ENCODE measurements at regions not wholly inside any gene's neighbourhood (a gene's known extent, or its start where the extent isn't known, plus 50 kb on each side); places are given as distances from the start of the nearest gene placed in this dataset.

DNA sequence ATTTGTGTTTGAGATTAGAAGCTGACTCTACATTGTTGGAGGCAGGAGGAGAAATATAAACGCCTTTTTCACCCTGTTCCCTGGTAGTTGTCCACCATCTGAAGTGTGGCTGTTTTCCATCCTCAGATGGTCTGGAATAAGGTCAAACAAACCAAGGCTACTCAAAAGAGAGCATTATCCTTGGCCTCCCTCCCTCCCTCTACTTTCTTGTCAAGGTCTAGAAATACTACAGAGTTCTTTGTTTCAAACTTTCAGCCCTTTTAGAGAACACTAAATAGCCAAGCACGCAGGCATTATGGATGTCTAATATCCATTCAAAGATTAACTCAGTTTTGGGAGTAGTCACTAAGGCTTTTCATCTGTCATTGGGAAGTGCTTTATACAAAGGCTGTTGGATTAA, 215.8 kb upstream of the ITGA4 start:
- no peak for DNase-seq (ENCODE audit: low spot score)
- ATAC-seq: no peak

DNA sequence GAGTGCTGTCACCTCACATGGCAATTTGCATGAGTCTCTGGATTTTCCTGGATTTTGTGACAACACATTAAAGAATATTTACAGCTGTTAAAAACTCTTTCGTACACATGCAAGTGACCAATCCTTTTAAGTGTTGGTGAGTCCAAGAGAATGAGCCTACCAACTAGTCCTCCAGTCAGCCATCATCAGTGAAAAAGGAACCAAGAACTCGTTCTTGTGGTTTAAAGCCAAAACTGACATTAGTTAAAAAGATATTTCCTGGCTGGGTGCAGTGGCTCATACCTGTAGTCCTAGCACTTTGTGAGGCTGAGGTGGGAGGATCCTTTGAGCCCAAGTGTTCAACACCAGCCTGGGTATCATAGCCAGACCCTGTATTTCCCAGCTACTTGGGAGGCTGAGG, 215.4 kb upstream of the ITGA4 start:
- DNase-seq (ENCODE audit: low spot score) (no peak), ATAC-seq (no peak)

DNA sequence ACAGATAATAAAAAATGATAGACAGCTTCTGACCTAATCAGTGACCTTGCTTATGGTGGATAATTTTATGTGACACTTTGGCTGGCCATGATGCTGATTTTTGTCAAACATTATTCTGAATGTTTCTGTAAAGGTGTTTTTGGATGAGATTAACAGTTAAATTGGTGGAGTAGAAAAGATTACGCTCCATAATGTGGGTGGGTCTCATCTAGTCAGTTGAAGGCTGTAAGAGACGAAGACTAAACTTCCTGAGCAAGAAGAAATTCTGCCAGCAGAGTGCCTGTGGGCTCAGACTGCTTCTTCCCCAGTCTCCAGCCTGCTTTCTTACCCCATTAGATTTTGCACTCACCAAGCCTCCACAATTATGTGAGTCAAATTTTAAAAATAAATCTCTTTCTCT, 214.9 kb upstream of the ITGA4 start:
- DNase-seq (ENCODE audit: low spot score) (no peak), ATAC-seq (no peak)

DNA sequence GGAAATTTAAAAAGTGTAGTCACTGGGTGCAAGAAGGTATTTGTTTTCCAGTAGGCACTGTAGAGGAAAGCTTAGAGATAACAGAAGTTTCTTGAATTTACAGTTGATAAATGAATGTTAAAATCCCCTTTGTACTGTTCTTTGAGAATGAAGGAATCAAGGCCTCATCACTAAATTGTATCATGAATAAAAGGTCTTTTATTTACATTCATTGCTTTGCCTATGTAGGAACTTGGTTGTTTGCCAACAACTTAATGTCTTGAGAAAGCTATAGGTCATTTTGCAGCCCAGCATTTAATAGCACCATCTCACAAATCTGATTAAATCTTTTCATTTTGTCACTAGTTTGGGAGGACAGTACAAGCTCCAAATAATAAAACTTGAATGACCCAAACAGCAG, 213.9 kb upstream of the ITGA4 start:
- no peak for ATAC-seq
- DNase-seq (ENCODE audit: low spot score): no peak

DNA sequence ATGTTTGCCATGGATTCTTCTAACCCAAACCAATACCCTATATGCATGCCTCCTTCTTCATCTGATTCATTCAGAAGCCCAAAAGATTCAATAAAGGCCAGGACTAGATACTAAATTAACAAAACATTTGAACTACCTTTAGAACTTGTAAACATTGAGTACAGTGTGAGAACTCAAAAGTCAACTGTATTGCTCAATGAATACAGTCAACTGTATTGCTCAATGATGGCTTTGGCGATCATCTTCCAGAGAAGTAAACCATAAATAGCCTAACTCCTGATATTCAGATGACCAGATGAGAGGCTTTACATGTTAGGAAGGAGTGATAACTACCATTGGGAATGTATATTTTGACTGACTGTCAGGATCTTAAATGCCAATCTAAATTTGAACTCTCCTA, 206.5 kb upstream of the ITGA4 start:
- DNase-seq (ENCODE audit: low spot score) (no peak), ATAC-seq (peak; percentile 66)

DNA sequence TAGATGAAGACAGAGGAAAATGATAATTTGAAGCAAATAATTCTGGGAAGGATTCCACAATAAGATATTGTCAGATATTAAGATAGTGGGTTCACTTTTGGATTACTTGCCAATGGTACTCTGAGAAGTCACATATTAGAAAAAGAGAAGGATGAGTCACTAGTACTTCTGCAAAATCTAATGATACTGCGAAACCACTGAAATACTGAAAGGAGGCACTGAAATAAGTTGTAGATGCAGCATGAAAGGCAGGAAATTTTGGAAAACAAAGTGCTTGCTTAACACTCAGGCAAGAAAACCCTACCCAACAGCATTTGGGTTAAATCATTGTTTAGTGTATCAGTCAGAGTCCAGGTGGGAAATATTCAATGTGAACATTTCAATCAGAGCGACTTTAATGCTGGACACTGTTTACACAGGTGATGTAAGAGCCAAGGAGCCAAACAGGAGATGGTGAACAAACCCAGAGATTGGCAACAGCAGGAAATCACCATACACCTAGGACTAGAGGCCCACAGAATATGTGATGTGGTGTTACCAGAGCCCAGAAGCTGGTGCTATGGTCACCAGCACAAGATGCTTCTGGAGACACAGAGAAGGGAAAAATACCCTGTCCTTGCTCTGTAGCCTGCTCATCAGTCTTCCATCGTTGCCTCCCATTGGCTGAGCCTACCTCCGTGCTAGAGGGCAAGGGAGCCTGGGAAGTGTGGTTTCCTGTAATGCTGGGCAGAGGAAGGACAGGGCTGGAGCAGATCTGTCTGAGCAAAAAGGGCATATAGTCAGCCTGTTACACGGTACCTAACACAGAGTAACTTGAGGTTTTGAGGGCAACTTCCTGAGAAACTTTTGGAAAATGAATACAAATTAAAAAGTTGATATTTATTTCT, 204.7 kb upstream of the ITGA4 start:
- DNase-seq (ENCODE audit: low spot score) (no peak), ATAC-seq (no peak)

DNA sequence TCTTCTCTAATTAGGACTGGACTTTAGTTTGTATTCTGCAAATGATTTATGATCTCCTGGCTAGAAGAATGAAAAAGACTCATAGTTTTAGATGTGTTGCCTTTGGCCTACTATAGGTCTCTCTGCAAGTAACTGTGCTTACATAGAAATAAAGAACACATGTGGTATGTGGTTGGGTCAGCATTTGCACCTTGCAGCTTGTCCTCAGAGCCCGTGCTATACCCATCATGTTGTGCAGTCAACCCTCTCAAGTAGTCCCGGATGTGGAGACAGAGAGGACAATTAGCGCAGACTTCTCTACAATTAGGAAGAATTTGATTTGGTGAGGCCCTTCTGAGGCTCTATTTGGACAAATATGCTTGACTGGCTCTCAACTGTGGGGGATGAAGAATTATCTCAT, 203.7 kb upstream of the ITGA4 start:
- DNase-seq (ENCODE audit: low spot score): no peak
- no peak for ATAC-seq

DNA sequence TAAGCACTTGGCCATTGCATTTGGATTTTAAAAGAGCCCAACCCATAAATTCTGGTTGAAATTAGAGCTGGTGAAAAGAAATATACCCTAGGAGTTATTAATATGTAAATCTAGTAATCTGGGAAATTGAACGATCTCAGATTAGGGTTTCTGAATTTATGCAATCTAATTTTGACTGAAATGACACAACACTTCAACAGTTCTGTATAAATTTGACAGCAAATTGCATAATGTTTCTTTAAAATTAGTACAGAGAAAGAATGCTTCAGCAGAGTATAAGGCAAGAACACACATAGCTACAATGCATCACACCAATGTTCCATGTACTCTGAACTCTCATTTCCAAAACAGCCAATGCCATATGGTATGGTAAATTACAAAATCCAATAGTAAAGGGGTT, 201.5 kb upstream of the ITGA4 start:
- DNase-seq (ENCODE audit: low spot score) (no peak), ATAC-seq (no peak)

DNA sequence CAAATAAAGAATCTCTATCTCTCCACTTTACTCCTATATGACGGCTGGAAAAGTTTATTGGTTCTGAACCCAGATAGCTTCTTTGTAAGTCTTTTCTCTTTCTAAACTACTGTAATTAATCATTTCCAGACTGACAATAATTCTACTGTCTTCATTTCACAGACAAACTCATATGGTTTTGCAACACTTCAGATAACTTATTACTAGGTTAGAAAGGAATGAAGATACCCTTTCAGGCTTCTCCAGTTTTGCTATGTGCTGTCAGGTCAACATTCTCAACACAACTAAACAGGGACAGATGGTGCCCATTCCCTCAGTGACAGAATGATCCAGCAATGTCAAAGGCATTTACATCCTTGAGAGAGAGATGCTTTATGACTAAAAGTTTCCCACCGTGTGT, 198.5 kb upstream of the ITGA4 start:
- ATAC-seq: no peak

DNA sequence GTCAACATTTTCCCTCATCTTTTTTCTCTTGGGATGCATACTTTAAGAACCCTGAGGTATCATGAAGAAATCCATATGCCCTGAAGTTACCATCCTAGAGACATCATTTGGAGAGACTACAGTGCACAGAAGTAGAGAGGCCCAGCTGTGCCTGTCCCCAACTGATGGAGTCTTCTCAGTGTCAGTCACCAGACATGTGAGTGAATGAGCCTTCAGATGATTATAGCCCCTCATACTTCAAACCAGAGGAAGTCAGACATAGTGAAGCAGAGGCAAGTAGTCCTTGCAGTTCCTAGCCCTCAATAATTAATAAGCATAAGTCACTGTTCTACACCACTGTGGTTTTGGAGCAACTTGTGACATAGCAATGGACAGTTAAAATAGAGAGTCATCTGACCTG, 194.4 kb upstream of the ITGA4 start:
- ATAC-seq: no peak
- DNase-seq (ENCODE audit: low spot score): no peak

More for the DNA sequence above, 198.5 kb upstream of the ITGA4 start:
- no peak for DNase-seq (ENCODE audit: low spot score)

DNA sequence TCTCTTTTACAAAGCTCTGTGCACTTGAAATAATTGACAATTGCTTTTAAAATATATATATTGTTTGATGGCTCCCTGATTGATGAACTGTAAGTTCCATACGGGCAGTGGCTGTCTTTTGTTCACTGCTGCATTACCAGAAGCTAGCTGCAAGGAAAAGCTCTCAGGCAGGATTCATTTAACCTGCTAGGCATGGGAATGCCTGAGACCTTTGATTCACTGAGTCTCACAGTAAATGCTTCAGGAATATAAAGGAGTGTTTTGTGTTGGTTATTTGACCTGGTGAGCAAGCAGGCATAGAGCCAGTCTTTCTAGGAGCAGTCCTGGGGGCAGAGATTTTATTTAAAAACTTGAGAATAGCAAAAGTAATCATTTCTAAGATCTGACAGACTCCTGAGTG, 193.2 kb upstream of the ITGA4 start:
- ATAC-seq: no peak

DNA sequence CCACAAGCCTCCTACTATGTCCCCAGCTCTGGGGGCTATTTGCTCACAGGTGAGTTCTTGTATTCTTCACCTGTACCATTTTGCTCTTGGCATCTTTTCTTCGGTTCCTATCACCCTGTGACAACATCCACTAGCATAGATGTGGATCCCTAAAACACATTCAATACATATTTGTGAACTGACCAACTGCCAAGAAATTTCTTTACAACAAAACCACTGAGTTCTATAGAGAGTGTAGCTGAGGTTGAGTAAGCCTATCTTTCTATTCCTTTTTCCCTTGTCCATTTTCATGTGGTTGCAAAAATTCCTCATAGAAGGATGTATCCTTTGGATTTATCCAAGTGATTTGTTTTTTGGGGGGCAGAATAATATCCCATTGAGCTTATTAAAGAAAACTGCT, 192.7 kb upstream of the ITGA4 start:
- no peak for DNase-seq (ENCODE audit: low spot score)

More for the DNA sequence above, 193.2 kb upstream of the ITGA4 start:
- DNase-seq (ENCODE audit: low spot score): no peak

DNA sequence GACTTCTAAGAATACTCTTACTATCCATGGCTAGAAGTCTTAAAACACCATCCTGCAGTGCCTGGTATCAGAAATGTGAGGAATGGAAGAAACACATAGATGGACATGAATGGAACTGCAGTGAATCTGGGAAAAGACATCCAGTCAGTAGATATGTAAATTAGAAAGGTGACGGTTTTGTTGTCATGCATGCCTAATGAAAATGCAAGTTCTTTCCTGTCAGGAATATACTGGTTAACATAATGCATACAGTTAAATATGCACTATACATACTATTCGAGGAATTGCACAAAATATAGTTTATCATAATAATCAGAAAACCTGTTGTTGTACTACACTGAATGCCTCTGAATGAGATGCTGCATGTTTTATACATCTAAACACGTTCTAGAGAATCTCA, 190.6 kb upstream of the ITGA4 start:
- DNase-seq (ENCODE audit: low spot score) (no peak), ATAC-seq (no peak)

More for the DNA sequence above, 192.7 kb upstream of the ITGA4 start:
- ATAC-seq: no peak

DNA sequence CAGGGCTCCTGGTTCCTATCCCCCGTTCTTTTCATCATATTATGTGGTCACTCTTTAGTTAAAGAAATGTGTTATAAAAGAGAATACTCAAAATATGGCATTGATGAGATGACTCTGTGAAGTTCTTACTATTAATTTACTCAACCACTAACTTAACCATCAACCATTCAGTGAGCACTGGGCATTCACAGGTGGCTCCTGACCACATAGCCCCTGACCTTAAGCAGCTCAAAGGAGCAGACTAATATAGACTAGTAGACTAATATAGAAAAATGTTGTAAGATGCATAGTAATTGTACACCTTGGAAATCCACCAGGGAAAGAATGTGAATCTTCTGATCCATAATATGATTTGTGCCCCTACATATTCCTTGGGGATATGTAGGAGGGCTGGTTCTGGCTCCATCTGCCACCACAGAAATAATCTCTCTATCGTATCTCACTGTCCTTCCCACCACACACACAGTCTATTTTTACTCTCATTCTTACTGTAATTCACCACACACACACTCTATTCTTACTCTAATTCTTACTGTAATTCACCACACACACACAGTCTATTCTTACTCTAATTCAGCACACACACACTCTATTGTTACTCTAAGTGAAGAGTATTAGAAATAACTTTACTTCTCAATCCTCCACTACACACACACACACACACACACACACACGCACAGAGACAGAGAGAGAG, 188.9 kb upstream of the ITGA4 start:
- DNase-seq (ENCODE audit: low spot score) (no peak), ATAC-seq (no peak)

DNA sequence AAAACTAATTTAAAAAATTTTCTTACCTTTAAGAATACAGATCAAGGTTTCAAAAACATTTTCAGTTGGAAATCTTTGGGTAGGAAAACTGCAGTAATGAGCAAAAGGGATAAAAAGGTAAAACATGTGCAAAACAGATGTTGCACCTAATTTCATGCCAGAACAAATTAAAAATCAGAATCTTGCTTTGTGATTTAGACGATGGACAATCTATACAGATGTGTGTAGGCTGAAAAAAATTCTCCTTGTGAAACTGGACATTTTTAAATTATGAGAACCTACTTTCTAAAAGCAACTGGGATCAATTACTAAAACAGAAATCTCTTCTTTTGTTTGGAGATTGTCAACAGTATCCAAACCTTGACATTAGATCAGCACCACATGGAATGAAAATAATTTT, 183.2 kb upstream of the ITGA4 start:
- DNase-seq (ENCODE audit: low spot score): no peak
- ATAC-seq: no peak

DNA sequence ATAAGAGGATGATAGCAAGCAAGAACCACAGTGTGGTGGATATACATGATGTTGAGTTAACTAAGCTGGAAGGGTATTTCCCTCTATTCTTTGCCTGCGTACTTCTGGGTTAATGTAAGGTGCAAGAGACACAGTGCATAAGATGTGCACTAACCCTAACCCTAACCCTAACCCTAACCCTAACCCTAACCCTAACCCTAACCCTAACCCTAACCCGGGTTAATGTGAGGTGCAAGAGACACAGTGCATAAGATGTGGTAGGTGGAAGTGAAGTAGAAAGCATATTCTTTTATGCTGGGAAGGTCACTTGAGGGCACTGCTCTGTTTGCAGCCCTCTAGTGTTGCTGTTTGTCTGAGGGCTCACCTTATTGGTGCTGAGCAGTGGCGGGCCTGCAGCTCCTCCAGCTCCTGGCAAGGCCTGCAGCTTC, 181.5 kb upstream of the ITGA4 start:
- DNase-seq (ENCODE audit: low spot score) (no peak), ATAC-seq (no peak)

DNA sequence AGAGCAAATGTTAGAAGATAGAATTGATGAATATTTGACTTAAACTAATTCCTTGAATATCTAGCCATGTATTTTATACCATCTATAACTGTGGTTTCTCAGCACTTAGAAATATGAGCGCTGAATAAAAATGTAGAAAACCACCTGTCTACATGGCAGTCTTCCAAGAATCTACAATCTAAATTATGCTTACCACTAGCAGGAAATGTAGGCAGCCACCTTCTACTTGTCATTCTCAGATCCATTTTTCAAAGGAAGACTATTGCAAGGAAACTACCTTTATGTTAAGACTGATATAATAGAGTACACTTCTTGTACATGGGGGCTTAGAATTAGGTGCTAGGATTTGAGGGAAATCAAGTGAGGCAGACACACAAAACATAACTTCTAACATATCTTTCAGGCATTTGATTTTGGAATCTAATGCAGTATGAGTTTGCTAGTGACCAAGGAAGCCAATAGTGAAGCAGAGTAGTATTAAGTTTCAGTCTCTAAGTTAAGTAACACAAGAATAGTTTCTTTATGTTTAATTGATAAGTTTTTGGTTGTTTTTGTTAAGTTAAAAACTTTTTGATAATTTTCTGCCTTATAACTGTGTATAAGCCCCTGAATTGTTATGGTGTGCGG, 175.9 kb upstream of the ITGA4 start:
- DNase-seq (ENCODE audit: low spot score): no peak
- no peak for ATAC-seq

DNA sequence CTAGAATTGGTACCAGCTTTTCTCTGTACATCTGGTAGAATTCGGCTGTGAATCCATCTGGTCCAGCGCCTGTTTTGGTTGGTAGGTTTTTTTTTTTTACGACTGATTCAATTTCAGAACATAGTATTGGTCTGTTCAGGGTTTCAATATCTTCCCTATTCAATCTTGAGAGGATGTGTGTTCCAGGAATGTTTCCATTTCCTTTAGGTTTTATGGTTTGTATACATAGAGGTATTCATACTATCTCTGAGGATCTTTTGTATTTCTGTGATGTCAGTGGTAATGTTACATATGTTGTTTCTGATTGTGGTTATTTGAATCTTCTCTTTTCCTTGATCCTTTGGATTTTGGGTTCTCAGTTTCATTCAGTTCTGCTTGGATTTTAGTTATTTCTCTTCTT, 172.1 kb upstream of the ITGA4 start:
- no peak for ATAC-seq
- DNase-seq (ENCODE audit: low spot score): no peak

DNA sequence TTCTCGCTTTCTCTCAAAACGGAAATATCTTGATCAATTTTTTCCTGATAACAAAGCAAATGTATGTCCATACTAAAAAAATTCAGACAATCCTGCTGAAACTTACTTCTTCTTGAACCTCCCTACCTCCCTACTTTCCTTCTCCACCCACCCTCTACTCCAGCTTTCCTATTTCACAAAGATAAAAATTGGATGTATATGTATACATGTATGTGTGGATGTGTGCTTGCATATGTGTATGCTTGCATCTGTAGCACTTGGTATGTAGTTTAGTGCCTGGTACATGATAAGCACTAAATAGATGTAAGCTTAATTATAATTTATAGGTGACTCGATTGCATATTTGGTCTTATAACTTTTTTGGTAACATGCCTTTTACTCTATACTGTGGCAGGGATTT, 167.5 kb upstream of the ITGA4 start:
- ATAC-seq (no peak), DNase-seq (ENCODE audit: low spot score) (no peak)

DNA sequence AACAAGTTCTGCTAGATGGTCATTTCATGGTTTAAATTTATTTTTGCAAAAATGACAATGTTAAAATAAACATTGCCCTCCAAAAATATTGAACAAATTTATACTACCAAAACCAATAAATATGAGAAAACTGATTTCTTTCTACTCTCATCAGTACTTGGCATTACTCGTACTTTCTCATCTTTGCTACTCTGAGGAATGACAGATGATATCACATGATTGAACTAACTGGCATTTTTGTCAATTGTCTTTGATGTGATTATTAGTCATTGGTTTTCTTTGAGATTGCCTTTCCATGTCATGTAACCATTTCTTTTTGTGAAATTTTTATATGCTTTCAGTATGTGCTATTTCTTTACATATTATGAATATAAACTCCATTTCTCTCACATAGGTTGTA, 167.0 kb upstream of the ITGA4 start:
- ATAC-seq (no peak), DNase-seq (ENCODE audit: low spot score) (no peak)

DNA sequence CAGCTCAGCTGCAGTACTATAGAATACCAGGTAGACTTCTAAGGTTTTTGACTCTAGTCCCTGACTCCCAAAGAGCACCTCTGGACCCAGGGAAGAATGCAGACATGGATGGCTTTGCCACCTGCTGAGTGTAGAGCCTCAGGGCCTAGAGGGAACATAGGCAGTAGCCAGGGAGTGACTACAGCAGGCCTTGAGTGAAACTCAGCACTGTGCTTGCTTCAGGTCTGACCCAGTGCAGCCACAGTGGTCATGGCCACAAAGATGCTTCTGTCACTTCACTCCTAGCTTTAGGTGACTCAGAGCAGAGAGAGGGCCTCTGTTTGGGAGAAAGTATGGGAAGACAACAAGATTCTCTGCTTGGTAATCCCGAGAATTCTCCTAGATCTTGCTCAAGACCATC, 162.2 kb upstream of the ITGA4 start:
- no peak for ATAC-seq
- DNase-seq (ENCODE audit: low spot score): no peak
